HL-60 (cell line): ENCODE measurements at regions not wholly inside any gene's neighbourhood (a gene's known extent, or its start where the extent isn't known, plus 50 kb on each side); places are given as distances from the start of the nearest gene placed in this dataset.

Experiments used
- DNase-seq, 2 experiments: peaks; one replicate each; pipeline ENCODE4 v3.0.0-alpha.2; 2010 to 2020; ENCODE audit warnings: low read depth in 1 of 2, low spot score in 1 of 2
- H3K27ac ChIP-seq: fragments of 250-450 bp; sonication (Bioruptor Pico); replicated peaks from 2 replicates; pipeline ENCODE4 v1.5.1; 2020; ENCODE audit warnings: mild to moderate bottlenecking, moderate library complexity
- H3K27me3 ChIP-seq: fragments of 250-450 bp; sonication (Bioruptor Pico); 2 replicates; pipeline ENCODE4 v1.5.1; 2021; ENCODE audit warnings: mild to moderate bottlenecking, moderate library complexity; ENCODE audit not compliant: insufficient read depth, poor library complexity, severe bottlenecking
- H3K4me3 ChIP-seq: replicated peaks from 2 replicates; pipeline ENCODE4 v1.5.1; 2011; ENCODE audit warnings: mild to moderate bottlenecking, control low read depth, low read length; ENCODE audit not compliant: insufficient read depth
- CTCF ChIP-seq: IDR thresholded peaks from one replicate; pipeline ENCODE4 v1.5.1; 2011; ENCODE audit warnings: low read length, control low read depth, inconsistent platforms; ENCODE audit not compliant: insufficient read depth
- GABPA ChIP-seq: IDR thresholded peaks from 2 replicates; pipeline ENCODE4 v1.6.1; 2012; ENCODE audit warnings: low read depth
- POLR2AphosphoS5 ChIP-seq: IDR thresholded peaks from 2 replicates; pipeline ENCODE4 v1.6.1; 2012; ENCODE audit warnings: low read depth
- REST ChIP-seq: IDR thresholded peaks from 2 replicates; pipeline ENCODE4 v1.6.1; 2012; ENCODE audit warnings: low read depth; ENCODE audit not compliant: insufficient replicate concordance
- SPI1 ChIP-seq: IDR thresholded peaks from 2 replicates; pipeline ENCODE4 v1.6.1; 2012; ENCODE audit warnings: low read depth, mild to moderate bottlenecking, borderline replicate concordance

DNA sequence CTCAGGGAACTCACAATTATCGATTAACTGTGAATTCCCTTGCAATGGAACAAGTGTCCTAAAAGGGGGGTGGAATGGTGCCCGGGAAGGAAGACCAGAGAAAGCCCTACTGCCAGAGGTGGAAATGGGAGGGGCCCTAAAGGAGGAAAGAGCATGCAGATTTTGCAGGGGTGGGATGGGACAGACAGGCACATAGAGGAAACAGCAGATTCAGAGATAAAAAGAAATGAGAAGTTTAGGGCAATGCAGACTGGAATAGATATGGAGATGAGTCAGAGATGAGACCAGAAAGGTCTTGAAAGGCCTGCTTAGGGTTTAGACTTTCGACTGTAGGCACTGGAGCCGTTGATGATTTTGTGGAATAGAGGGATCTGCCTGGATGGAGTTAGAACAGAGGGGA is 57.4 kb upstream of the PITX2 start:
- TF ChIP-seq GABPA: no peak
- TF ChIP-seq REST: no peak
- no peak for TF ChIP-seq SPI1
- no peak for TF ChIP-seq POLR2AphosphoS5
- no peak for TF ChIP-seq CTCF
- H3K4me3 ChIP-seq: no peak overlapping the region
- H3K27me3 ChIP-seq: no peaks in the 10 kb centered on the region
- H3K27ac ChIP-seq: no peak overlapping the region
- DNase-seq: no peak

DNA sequence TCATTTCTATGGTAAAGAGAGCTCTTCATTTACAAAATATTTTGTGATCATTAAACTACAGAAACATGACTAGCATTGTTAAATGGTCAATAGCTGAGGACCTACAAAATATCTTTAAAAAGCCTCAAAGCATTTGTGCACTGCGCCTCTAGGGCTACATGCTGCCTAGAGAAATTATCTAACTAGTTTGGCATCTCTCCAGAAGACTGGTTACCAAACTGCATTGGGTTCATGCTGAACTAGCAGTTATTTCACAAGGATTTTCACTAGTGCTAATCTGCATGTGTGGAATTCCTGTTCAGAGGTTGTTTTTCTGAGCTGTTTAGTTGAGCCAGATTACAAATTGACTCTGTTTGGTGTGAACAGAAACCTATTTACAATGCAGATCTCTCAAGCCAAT is 58.5 kb upstream of the PITX2 start:
- Histone ChIP-seq H3K4me3 (no peak overlapping the region), H3K27me3 (no peaks in the 10 kb centered on the region), H3K27ac (no peak overlapping the region)
- no peak for DNase-seq
- no peak for TF ChIP-seq SPI1
- no peak for TF ChIP-seq POLR2AphosphoS5
- no peak for TF ChIP-seq GABPA
- TF ChIP-seq CTCF: no peak
- TF ChIP-seq REST: no peak

DNA sequence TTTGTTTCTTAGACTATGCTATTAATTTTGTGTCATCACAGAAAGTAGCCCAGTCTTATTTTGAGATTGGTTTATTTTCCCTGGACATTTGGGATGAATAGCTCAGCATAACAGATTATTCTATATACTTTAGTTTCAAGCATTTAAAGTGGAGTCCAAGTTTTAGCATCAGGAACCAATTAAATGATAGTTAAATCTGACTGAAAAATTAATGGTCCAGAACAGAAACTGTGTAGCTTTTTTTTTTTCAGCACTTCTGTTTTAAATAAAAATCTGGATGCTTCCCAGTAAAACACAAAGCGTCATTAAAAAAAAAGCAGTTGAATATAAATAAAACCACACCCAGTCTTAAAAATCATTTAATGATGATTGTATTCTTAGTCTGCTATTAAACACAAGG is 59.4 kb upstream of the PITX2 start:
- no peak for DNase-seq
- Histone ChIP-seq H3K27ac (no peak overlapping the region), H3K27me3 (no peaks in the 10 kb centered on the region), H3K4me3 (no peak overlapping the region)
- TF ChIP-seq GABPA (no peak), REST (no peak), CTCF (no peak), SPI1 (no peak), POLR2AphosphoS5 (no peak)
